ENCODE measurements at regions not wholly inside any gene's neighbourhood (a gene's known extent, or its start where the extent isn't known, plus 50 kb on each side); places are given as distances from the start of the nearest gene placed in this dataset.

GRCh38 chr2:106953236-106953635 is 67.3 kb upstream of the ST6GAL2 start:
- Histone ChIP-seq H3K9me3 (replicated peaks; ENCODE audit: control insufficient read depth, insufficient read depth, low read depth, low read length) (no peaks in the 10 kb centered on the region), H2AFZ (ENCODE audit: low read depth, low read length) (no peak overlapping the region), H3K4me2 (ENCODE audit: insufficient read depth, low read length) (no peak overlapping the region), H3K36me3 (ENCODE audit: control insufficient read depth, insufficient read depth, low read length) (no peaks in the 10 kb centered on the region), H3K9me1 (ENCODE audit: control insufficient read depth, insufficient read depth, low read length) (no peaks in the 10 kb centered on the region), H3K27me3 (ENCODE audit: control insufficient read depth in 2 of 2, insufficient read depth in 2 of 2, low read length in 2 of 2) (no peaks in the 10 kb centered on the region), H3K4me1 (replicated peaks in 1 of 2; ENCODE audit: control insufficient read depth in 2 of 2, insufficient read depth in 2 of 2, low read length in 2 of 2) (no peaks in the 10 kb centered on the region), H3K9ac (ENCODE audit: insufficient read depth in 1 of 2, low read depth in 2 of 2, low read length in 2 of 2) (no peak overlapping the region), H3K4me3 (no peak overlapping the region), H3K79me2 (ENCODE audit: control insufficient read depth, insufficient read depth, low read length) (no peaks in the 10 kb centered on the region), H3K27ac (ENCODE audit: extremely low read depth, low read depth, low read length) (no peak overlapping the region), H4K20me1 (replicated peaks; ENCODE audit: control insufficient read depth, insufficient read depth, low read length) (no peaks in the 10 kb centered on the region)
- DNase-seq (ENCODE audit: extremely low read depth in 1 of 4, low spot score in 3 of 4) (no peak), ATAC-seq (no peak), FAIRE-seq (no peak)
- ChIA-PET CTCF (ENCODE audit: low intra/inter-chr PET ratio) (no interaction called here), POLR2A (no interaction called here)
- in situ Hi-C loops (cut with MboI) (no loop called here), intact Hi-C loops (cut with micrococcal nuclease) (no loop called here)
- 2% methylated on average over 5 of the region's 5 CpGs for WGBS (ENCODE audit: insufficient coverage, low coverage, missing lambda C conversion rate)
- BruUV-seq (replicated peaks), result no TSS peak
- no peak for TF ChIP-seq NCOA4 (IDR thresholded peaks at IDR 0.05; ENCODE audit: partially characterized antibody)
- TF ChIP-seq IFI16 (CRISPR knock-in tag; IDR thresholded peaks at IDR 0.05), result no peak
- no peak for TF ChIP-seq ESRRB (CRISPR knock-in tag; IDR thresholded peaks at IDR 0.05; ENCODE audit: borderline replicate concordance)
- TF ChIP-seq KHSRP (IDR thresholded peaks at IDR 0.05), result no peak
- no peak for TF ChIP-seq PRDM10 (IDR thresholded peaks at IDR 0.05; ENCODE audit: partially characterized antibody)
- no peak for TF ChIP-seq HMGN3 (IDR thresholded peaks at IDR 0.05; ENCODE audit: borderline replicate concordance, extremely low read depth, insufficient read length, low read depth, low read length)
- TF ChIP-seq SMARCA4 (IDR thresholded peaks at IDR 0.05), result no peak
- no peak for TF ChIP-seq ZNF655 (CRISPR knock-in tag; IDR thresholded peaks at IDR 0.05)
- no peak for TF ChIP-seq ARID3A (IDR thresholded peaks at IDR 0.05; ENCODE audit: borderline replicate concordance, low read depth, low read length)
- TF ChIP-seq NFIX (CRISPR knock-in tag; IDR thresholded peaks at IDR 0.05; ENCODE audit: low read depth), result no peak
- no peak for TF ChIP-seq MLLT1 (IDR thresholded peaks at IDR 0.05)

Data from K562 (cell line).